ENCODE measurements at regions not wholly inside any gene's neighbourhood (a gene's known extent, or its start where the extent isn't known, plus 50 kb on each side); places are given as distances from the start of the nearest gene placed in this dataset.

DNA sequence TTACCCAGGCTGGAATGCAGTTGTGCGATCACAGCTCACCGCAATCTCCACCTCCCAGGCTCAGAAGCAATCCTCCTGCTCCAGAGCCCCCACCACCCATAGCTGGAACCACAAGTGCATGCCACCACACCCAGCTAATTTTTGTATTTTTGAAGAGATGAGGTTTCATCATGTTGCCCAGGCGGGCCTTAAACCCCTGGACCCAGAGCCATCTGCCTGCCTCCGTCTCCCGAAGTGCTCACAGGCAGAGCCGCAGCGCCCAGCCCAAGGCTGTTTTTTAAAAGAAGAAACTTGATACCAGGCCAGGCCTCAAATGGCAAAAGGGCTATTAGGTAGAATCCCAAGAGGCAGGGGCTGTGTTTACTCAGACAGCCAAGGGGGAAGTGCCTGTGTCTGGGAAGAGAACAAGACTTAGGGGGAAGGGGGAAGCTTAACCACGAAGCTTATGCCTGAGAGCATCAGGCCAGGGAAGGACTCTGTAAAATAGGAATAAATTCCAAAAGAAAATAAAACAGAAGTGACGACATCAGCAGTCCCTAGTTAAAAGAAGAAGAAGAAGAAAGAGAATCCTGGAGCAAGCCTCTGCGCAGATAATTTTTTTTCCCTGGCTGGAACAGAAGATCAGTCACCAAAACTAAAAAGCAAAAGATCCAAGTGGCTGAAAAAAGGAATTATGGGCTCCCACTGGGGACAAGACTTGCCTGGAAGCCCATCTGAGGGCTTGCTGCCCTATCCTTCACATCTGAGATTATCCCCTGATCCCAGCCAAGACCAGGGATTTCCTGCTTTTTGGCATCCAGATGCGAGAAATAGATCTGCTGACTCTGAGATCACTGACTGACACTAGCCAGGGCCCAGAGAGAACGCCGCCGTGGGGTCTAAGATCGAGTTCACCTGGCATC, 170.5 kb downstream of the NDUFA12 start:
- TF ChIP-seq POLR2A (IDR thresholded peaks at IDR 0.05; ENCODE audit: low read depth, low read length) (no peak), POLR2AphosphoS5 (IDR thresholded peaks at IDR 0.05; ENCODE audit: insufficient read depth, low read depth, low read length) (no peak), EZH2 (IDR thresholded peaks at IDR 0.05; ENCODE audit: borderline replicate concordance, low read depth, low read length, severe bottlenecking) (no peak), JUN (IDR thresholded peaks at IDR 0.05; ENCODE audit: borderline replicate concordance, insufficient read depth, insufficient read length, low read depth) (no peak), MYC (IDR thresholded peaks at IDR 0.05; ENCODE audit: low read depth, low read length) (no peak), GATA2 (IDR thresholded peaks at IDR 0.05; ENCODE audit: insufficient read depth, insufficient read length, low read depth, low read length) (no peak), MAX (IDR thresholded peaks at IDR 0.05; ENCODE audit: insufficient read depth, insufficient read length) (no peak)
- TF ChIP-seq, protein P1, sequence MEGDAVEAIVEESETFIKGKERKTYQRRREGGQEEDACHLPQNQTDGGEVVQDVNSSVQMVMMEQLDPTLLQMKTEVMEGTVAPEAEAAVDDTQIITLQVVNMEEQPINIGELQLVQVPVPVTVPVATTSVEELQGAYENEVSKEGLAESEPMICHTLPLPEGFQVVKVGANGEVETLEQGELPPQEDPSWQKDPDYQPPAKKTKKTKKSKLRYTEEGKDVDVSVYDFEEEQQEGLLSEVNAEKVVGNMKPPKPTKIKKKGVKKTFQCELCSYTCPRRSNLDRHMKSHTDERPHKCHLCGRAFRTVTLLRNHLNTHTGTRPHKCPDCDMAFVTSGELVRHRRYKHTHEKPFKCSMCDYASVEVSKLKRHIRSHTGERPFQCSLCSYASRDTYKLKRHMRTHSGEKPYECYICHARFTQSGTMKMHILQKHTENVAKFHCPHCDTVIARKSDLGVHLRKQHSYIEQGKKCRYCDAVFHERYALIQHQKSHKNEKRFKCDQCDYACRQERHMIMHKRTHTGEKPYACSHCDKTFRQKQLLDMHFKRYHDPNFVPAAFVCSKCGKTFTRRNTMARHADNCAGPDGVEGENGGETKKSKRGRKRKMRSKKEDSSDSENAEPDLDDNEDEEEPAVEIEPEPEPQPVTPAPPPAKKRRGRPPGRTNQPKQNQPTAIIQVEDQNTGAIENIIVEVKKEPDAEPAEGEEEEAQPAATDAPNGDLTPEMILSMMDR (IDR thresholded peaks at IDR 0.05; ENCODE audit: extremely low read depth in 1 of 2, insufficient read depth in 1 of 2, low read depth in 1 of 2, low read length in 2 of 2) = no peak
